HCT116 (cell line): ENCODE measurements at regions not wholly inside any gene's neighbourhood (a gene's known extent, or its start where the extent isn't known, plus 50 kb on each side); places are given as distances from the start of the nearest gene placed in this dataset.

Experiments used
- MAX ChIP-seq: IDR thresholded peaks from 2 replicates; pipeline ENCODE4 v1.6.1; 2012
- POLR2A ChIP-seq: IDR thresholded peaks from 2 replicates; pipeline ENCODE4 v1.7.0; 2011; ENCODE audit warnings: borderline replicate concordance; ENCODE audit not compliant: insufficient read depth, insufficient read length; ENCODE audit errors: extremely low read depth
- POLR2AphosphoS5 ChIP-seq: IDR thresholded peaks from 2 replicates; pipeline ENCODE4 v1.6.1; 2011; ENCODE audit warnings: mild to moderate bottlenecking, low read depth, low read length, moderate library complexity
- REST ChIP-seq: IDR thresholded peaks from 2 replicates; pipeline ENCODE4 v1.6.1; 2012; ENCODE audit warnings: low read depth
- SIN3A ChIP-seq: IDR thresholded peaks from 2 replicates; pipeline ENCODE4 v1.6.1; 2012; ENCODE audit warnings: low read depth
- TF ChIP-seq, protein P1 (sequence below), 3 experiments: fragments of 200-600 bp in 1 of 3; sonication (generic) in 1 of 3; IDR thresholded peaks in 2 of 3; conservative IDR thresholded peaks in 1 of 3; 2 replicates each; pipeline ENCODE4 v1.5.1; 2012 to 2017; ENCODE audit warnings: low read depth in 2 of 3, low read length in 2 of 3, antibody characterized with exemption in 1 of 3, borderline replicate concordance in 1 of 3, control low read depth in 1 of 3, mild to moderate bottlenecking in 1 of 3, mixed read lengths in 1 of 3, mixed run types in 1 of 3, moderate library complexity in 1 of 3; ENCODE audit not compliant: insufficient read depth in 1 of 3

- TF ChIP-seq REST: no peak
- no peak for TF ChIP-seq POLR2A
- no peak for TF ChIP-seq SIN3A
- TF ChIP-seq, protein P1, sequence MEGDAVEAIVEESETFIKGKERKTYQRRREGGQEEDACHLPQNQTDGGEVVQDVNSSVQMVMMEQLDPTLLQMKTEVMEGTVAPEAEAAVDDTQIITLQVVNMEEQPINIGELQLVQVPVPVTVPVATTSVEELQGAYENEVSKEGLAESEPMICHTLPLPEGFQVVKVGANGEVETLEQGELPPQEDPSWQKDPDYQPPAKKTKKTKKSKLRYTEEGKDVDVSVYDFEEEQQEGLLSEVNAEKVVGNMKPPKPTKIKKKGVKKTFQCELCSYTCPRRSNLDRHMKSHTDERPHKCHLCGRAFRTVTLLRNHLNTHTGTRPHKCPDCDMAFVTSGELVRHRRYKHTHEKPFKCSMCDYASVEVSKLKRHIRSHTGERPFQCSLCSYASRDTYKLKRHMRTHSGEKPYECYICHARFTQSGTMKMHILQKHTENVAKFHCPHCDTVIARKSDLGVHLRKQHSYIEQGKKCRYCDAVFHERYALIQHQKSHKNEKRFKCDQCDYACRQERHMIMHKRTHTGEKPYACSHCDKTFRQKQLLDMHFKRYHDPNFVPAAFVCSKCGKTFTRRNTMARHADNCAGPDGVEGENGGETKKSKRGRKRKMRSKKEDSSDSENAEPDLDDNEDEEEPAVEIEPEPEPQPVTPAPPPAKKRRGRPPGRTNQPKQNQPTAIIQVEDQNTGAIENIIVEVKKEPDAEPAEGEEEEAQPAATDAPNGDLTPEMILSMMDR (IDR thresholded peaks at IDR 0.05 in 2 of 3, conservative IDR thresholded peaks at IDR 0.05 in 1 of 3; ENCODE audit: borderline replicate concordance in 1 of 3, insufficient read depth in 1 of 3, low read depth in 2 of 3, low read length in 2 of 3): no peak
- TF ChIP-seq POLR2AphosphoS5: no peak
- TF ChIP-seq MAX: no peak
These were observed 131.9 kb upstream of the BTN3A2 start for GRCh38 chr6:26232940-26233648.
